IMR-90 (cell line): ENCODE measurements at regions not wholly inside any gene's neighbourhood (a gene's known extent, or its start where the extent isn't known, plus 50 kb on each side); places are given as distances from the start of the nearest gene placed in this dataset.

ENCODE experiments used
- BHLHE40 ChIP-seq: fragments of 150-350 bp; IDR thresholded peaks from 2 replicates; pipeline ENCODE4 v1.6.1; 2016; ENCODE audit warnings: mild to moderate bottlenecking, low read depth, low read length
- CEBPB ChIP-seq: IDR thresholded peaks from 2 replicates; pipeline ENCODE4 v1.6.1; 2012; ENCODE audit warnings: low read depth, low read length, improper control_type of control experiment
- CTCF ChIP-seq: conservative IDR thresholded peaks from 2 replicates; pipeline ENCODE4 v1.5.1; 2012; ENCODE audit warnings: mild to moderate bottlenecking, low read depth, low read length, improper control_type of control experiment
- ELK1 ChIP-seq: fragments of 150-350 bp; IDR thresholded peaks from 2 replicates; pipeline ENCODE4 v1.6.1; 2016; ENCODE audit warnings: low read depth, mild to moderate bottlenecking, low read length, moderate library complexity, borderline replicate concordance
- FOS ChIP-seq: fragments of 150-350 bp; IDR thresholded peaks from 2 replicates; pipeline ENCODE4 v1.6.1; 2016; ENCODE audit warnings: low read depth, low read length
- MAZ ChIP-seq: IDR thresholded peaks from 2 replicates; pipeline ENCODE4 v1.6.1; 2012; ENCODE audit warnings: low read depth, mild to moderate bottlenecking, low read length, improper control_type of control experiment, moderate library complexity, borderline replicate concordance
- MXI1 ChIP-seq: IDR thresholded peaks from 2 replicates; pipeline ENCODE4 v1.6.1; 2012; ENCODE audit warnings: low read depth, mild to moderate bottlenecking, low read length, moderate library complexity, borderline replicate concordance
- POLR2A ChIP-seq: IDR thresholded peaks from 2 replicates; pipeline ENCODE4 v1.6.1; 2012; ENCODE audit warnings: mild to moderate bottlenecking, low read depth, low read length
- RAD21 ChIP-seq: IDR thresholded peaks from 2 replicates; pipeline ENCODE4 v1.6.1; 2012; ENCODE audit warnings: low read length, improper control_type of control experiment
- RCOR1 ChIP-seq: IDR thresholded peaks from 2 replicates; pipeline ENCODE4 v1.6.1; 2012; ENCODE audit warnings: mild to moderate bottlenecking, low read length, improper control_type of control experiment; ENCODE audit not compliant: insufficient replicate concordance
- RFX5 ChIP-seq: IDR thresholded peaks from 2 replicates; pipeline ENCODE4 v1.8.0; 2012; ENCODE audit warnings: low read depth, mild to moderate bottlenecking, low read length, moderate library complexity
- SMC3 ChIP-seq: fragments of 150-350 bp; IDR thresholded peaks from 2 replicates; pipeline ENCODE4 v1.6.1; 2016; ENCODE audit warnings: low read depth, mild to moderate bottlenecking, antibody characterized with exemption, low read length, moderate library complexity
- USF2 ChIP-seq: fragments of 150-350 bp; IDR thresholded peaks from 2 replicates; pipeline ENCODE4 v1.6.1; 2017; ENCODE audit warnings: mild to moderate bottlenecking, antibody characterized with exemption, low read length, low read depth

- TF ChIP-seq CTCF (no peak), RAD21 (no peak), POLR2A (no peak), CEBPB (no peak), MXI1 (no peak), ELK1 (no peak), USF2 (no peak), SMC3 (no peak), FOS (no peak), RCOR1 (no peak), BHLHE40 (no peak), MAZ (no peak), RFX5 (no peak)
Measured at GRCh38 chr3:117596503-117596902, 886.9 kb downstream of the TUSC7 start.
